ENCODE measurements at regions not wholly inside any gene's neighbourhood (a gene's known extent, or its start where the extent isn't known, plus 50 kb on each side); places are given as distances from the start of the nearest gene placed in this dataset.
"Not testable (repeated sequence)": the region's sequence is repeated elsewhere in the genome, so short reads cannot be mapped to it uniquely, and the experiment has no call there.

- TF ChIP-seq, protein P1, sequence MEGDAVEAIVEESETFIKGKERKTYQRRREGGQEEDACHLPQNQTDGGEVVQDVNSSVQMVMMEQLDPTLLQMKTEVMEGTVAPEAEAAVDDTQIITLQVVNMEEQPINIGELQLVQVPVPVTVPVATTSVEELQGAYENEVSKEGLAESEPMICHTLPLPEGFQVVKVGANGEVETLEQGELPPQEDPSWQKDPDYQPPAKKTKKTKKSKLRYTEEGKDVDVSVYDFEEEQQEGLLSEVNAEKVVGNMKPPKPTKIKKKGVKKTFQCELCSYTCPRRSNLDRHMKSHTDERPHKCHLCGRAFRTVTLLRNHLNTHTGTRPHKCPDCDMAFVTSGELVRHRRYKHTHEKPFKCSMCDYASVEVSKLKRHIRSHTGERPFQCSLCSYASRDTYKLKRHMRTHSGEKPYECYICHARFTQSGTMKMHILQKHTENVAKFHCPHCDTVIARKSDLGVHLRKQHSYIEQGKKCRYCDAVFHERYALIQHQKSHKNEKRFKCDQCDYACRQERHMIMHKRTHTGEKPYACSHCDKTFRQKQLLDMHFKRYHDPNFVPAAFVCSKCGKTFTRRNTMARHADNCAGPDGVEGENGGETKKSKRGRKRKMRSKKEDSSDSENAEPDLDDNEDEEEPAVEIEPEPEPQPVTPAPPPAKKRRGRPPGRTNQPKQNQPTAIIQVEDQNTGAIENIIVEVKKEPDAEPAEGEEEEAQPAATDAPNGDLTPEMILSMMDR (IDR thresholded peaks at IDR 0.05; ENCODE audit: insufficient read depth, low read length, severe bottlenecking): no peak
- FAIRE-seq (no peak), DNase-seq (ENCODE audit: low read depth) (no peak)
- H3K4me3 ChIP-seq (ENCODE audit: low read depth, low read length): no peak overlapping the region
- H3K27me3 ChIP-seq (ENCODE audit: control insufficient read depth, insufficient read depth, low read length): no peaks in the 10 kb centered on the region
- H3K36me3 ChIP-seq (ENCODE audit: control insufficient read depth, insufficient read depth, low read length): no peaks in the 10 kb centered on the region
Observed at GRCh38 chr6:156590482-156590881, 186.7 kb upstream of the ARID1B start.

GRCh38 chr6:156589281-156589680, 187.9 kb upstream of the ARID1B start:
- Histone ChIP-seq H3K27me3 (ENCODE audit: control insufficient read depth, insufficient read depth, low read length) (no peaks in the 10 kb centered on the region), H3K36me3 (ENCODE audit: control insufficient read depth, insufficient read depth, low read length) (no peaks in the 10 kb centered on the region), H3K4me3 (ENCODE audit: low read depth, low read length) (no peak overlapping the region)
- TF ChIP-seq, protein P1 (IDR thresholded peaks at IDR 0.05; ENCODE audit: insufficient read depth, low read length, severe bottlenecking): no peak
- no peak for DNase-seq (ENCODE audit: low read depth)
- no peak for FAIRE-seq

GRCh38 chr6:156587751-156588301, 189.4 kb upstream of the ARID1B start:
- TF ChIP-seq, protein P1 (IDR thresholded peaks at IDR 0.05; ENCODE audit: insufficient read depth, low read length, severe bottlenecking): no peak
- H3K4me3 ChIP-seq (ENCODE audit: low read depth, low read length): no peak overlapping the region
- no peaks in the 10 kb centered on the region for H3K36me3 ChIP-seq (ENCODE audit: control insufficient read depth, insufficient read depth, low read length)
- no peak for FAIRE-seq
- DNase-seq (ENCODE audit: low read depth): peak; percentile 62
- H3K27me3 ChIP-seq (ENCODE audit: control insufficient read depth, insufficient read depth, low read length): no peaks in the 10 kb centered on the region

- TF ChIP-seq, protein P1 (IDR thresholded peaks at IDR 0.05; ENCODE audit: insufficient read depth, low read length, severe bottlenecking): no peak
Observed at GRCh38 chr6:156587071-156587470, 190.1 kb upstream of the ARID1B start.

GRCh38 chr6:156585859-156586258, 191.3 kb upstream of the ARID1B start:
- no peak for DNase-seq (ENCODE audit: low read depth)
- TF ChIP-seq, protein P1 (IDR thresholded peaks at IDR 0.05; ENCODE audit: insufficient read depth, low read length, severe bottlenecking): no peak
- FAIRE-seq: no peak

More at GRCh38 chr6:156587071-156587470, 190.1 kb upstream of the ARID1B start:
- H3K36me3 ChIP-seq (ENCODE audit: control insufficient read depth, insufficient read depth, low read length): no peaks in the 10 kb centered on the region
- no peak overlapping the region for H3K4me3 ChIP-seq (ENCODE audit: low read depth, low read length)
- H3K27me3 ChIP-seq (ENCODE audit: control insufficient read depth, insufficient read depth, low read length): no peaks in the 10 kb centered on the region
- FAIRE-seq (no peak), DNase-seq (ENCODE audit: low read depth) (no peak)

GRCh38 chr6:156584121-156584520, 193.1 kb upstream of the ARID1B start:
- not testable (repeated sequence) for H3K36me3 ChIP-seq (ENCODE audit: control insufficient read depth, insufficient read depth, low read length); FAIRE-seq; DNase-seq (ENCODE audit: low read depth); H3K4me3 ChIP-seq (ENCODE audit: low read depth, low read length); H3K27me3 ChIP-seq (ENCODE audit: control insufficient read depth, insufficient read depth, low read length)

More at GRCh38 chr6:156585859-156586258, 191.3 kb upstream of the ARID1B start:
- Histone ChIP-seq H3K27me3 (ENCODE audit: control insufficient read depth, insufficient read depth, low read length) (no peaks in the 10 kb centered on the region), H3K36me3 (ENCODE audit: control insufficient read depth, insufficient read depth, low read length) (no peaks in the 10 kb centered on the region), H3K4me3 (ENCODE audit: low read depth, low read length) (no peak overlapping the region)
